ENCODE measurements at regions not wholly inside any gene's neighbourhood (a gene's known extent, or its start where the extent isn't known, plus 50 kb on each side); places are given as distances from the start of the nearest gene placed in this dataset.

- TF ChIP-seq EZH2 (IDR thresholded peaks at IDR 0.05): no peak
- TF ChIP-seq FOXP2 (optimal IDR thresholded peaks at IDR 0.05; ENCODE audit: control extremely low read depth, extremely low read length, insufficient read depth): no peak
Measured at GRCh38 chr6:62344850-62345249, 58.8 kb upstream of the KHDRBS2 start.
